ENCODE measurements at regions not wholly inside any gene's neighbourhood (a gene's known extent, or its start where the extent isn't known, plus 50 kb on each side); places are given as distances from the start of the nearest gene placed in this dataset.

DNA sequence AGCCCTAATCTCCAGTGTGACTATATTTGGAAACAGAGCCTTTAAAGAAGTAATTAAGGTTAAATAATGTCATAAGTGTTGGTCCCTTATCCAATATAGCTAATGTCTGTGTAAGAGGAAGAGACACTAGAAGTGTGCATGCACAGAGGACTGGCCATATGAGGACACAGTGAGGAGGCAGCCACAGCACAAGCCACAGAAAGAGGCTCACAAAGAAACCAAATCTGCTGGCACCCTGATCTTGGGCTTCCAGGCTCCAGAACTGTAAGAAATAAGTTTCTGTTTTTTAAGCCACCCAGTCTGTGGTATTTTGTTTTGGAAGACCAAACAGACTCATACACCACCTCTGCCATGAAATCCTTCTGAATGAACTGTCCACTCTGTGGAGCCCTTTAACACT lies 186.4 kb upstream of the SLC39A10 start:
- TF ChIP-seq, protein P1, sequence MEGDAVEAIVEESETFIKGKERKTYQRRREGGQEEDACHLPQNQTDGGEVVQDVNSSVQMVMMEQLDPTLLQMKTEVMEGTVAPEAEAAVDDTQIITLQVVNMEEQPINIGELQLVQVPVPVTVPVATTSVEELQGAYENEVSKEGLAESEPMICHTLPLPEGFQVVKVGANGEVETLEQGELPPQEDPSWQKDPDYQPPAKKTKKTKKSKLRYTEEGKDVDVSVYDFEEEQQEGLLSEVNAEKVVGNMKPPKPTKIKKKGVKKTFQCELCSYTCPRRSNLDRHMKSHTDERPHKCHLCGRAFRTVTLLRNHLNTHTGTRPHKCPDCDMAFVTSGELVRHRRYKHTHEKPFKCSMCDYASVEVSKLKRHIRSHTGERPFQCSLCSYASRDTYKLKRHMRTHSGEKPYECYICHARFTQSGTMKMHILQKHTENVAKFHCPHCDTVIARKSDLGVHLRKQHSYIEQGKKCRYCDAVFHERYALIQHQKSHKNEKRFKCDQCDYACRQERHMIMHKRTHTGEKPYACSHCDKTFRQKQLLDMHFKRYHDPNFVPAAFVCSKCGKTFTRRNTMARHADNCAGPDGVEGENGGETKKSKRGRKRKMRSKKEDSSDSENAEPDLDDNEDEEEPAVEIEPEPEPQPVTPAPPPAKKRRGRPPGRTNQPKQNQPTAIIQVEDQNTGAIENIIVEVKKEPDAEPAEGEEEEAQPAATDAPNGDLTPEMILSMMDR (IDR thresholded peaks at IDR 0.05; ENCODE audit: extremely low read depth in 1 of 2, insufficient read depth in 1 of 2, low read depth in 1 of 2, low read length in 2 of 2), result no peak
- TF ChIP-seq GATA2 (IDR thresholded peaks at IDR 0.05; ENCODE audit: insufficient read depth, insufficient read length, low read depth, low read length) (no peak), POLR2A (IDR thresholded peaks at IDR 0.05; ENCODE audit: low read depth, low read length) (no peak), POLR2AphosphoS5 (IDR thresholded peaks at IDR 0.05; ENCODE audit: insufficient read depth, low read depth, low read length) (no peak), MYC (IDR thresholded peaks at IDR 0.05; ENCODE audit: low read depth, low read length) (no peak), JUN (IDR thresholded peaks at IDR 0.05; ENCODE audit: borderline replicate concordance, insufficient read depth, insufficient read length, low read depth) (no peak), FOS (IDR thresholded peaks at IDR 0.05; ENCODE audit: borderline replicate concordance, insufficient read depth, low read length) (no peak), EZH2 (IDR thresholded peaks at IDR 0.05; ENCODE audit: borderline replicate concordance, low read depth, low read length, severe bottlenecking) (no peak)
- TF ChIP-seq, protein P2, sequence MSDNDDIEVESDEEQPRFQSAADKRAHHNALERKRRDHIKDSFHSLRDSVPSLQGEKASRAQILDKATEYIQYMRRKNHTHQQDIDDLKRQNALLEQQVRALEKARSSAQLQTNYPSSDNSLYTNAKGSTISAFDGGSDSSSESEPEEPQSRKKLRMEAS (IDR thresholded peaks at IDR 0.05; ENCODE audit: insufficient read depth, insufficient read length), result no peak
- H3K4me2 ChIP-seq (ENCODE audit: insufficient read depth, low read length), result no peak overlapping the region
- intact Hi-C loops (cut with micrococcal nuclease) (no loop called here), dilution Hi-C loops (cut with MboI; ENCODE audit: extremely low pct_ligation_motif_present, low sequenced_read_pairs) (no loop called here)
- POLR2A ChIA-PET, result no interaction called here
- DNase-seq (ENCODE audit: low read depth, low spot score) (no peak), FAIRE-seq (no peak)
- no peaks in the 10 kb centered on the region for H3K9me3 ChIP-seq (replicated peaks; ENCODE audit: control insufficient read depth, insufficient read depth, low read length)
- H3K9ac ChIP-seq (replicated peaks; ENCODE audit: extremely low read depth, insufficient read depth, low read length), result no peak overlapping the region
- H3K27me3 ChIP-seq (ENCODE audit: control insufficient read depth in 2 of 2, insufficient read depth in 2 of 2, low read length in 2 of 2), result no peaks in the 10 kb centered on the region
- no peaks in the 10 kb centered on the region for H3K9me1 ChIP-seq (replicated peaks; ENCODE audit: control insufficient read depth, extremely low read depth, insufficient read depth, low read length)
- H3K4me3 ChIP-seq (replicated peaks in 1 of 3; ENCODE audit: insufficient read depth in 1 of 3, low read depth in 1 of 3, low read length in 3 of 3), result no peak overlapping the region
- no peak overlapping the region for H2AFZ ChIP-seq (ENCODE audit: low read depth, low read length)
- CTCF ChIA-PET, result no interaction called here
- no peaks in the 10 kb centered on the region for H3K4me1 ChIP-seq (ENCODE audit: control insufficient read depth, extremely low read depth, insufficient read depth, low read length)
- no peak overlapping the region for H3K27ac ChIP-seq (ENCODE audit: insufficient read depth, low read depth, low read length)
- no peaks in the 10 kb centered on the region for H4K20me1 ChIP-seq (replicated peaks; ENCODE audit: control insufficient read depth, extremely low read depth, insufficient read depth, low read length)
- BruUV-seq (replicated peaks), result no TSS peak
- no peaks in the 10 kb centered on the region for H3K36me3 ChIP-seq (ENCODE audit: control insufficient read depth in 2 of 2, extremely low read depth in 1 of 2, insufficient read depth in 2 of 2, low read length in 2 of 2)
- H3K79me2 ChIP-seq (ENCODE audit: control insufficient read depth, insufficient read depth, low read length), result no peaks in the 10 kb centered on the region

All from endothelial cell of umbilical vein (primary cell).